ENCODE measurements at regions not wholly inside any gene's neighbourhood (a gene's known extent, or its start where the extent isn't known, plus 50 kb on each side); places are given as distances from the start of the nearest gene placed in this dataset.

GRCh38 chr10:6888434-6888833 is 308.4 kb upstream of the PRKCQ start:
- 78 to 86% methylated on average over 2 of the region's 2 CpGs for WGBS, 2 donors
- Histone ChIP-seq H3K4me1 (no peaks in the 10 kb centered on the region), H3K4me3 (no peak overlapping the region), H3K27ac (no peak overlapping the region), H3K27me3 (no peaks in the 10 kb centered on the region), H3K36me3 (no peaks in the 10 kb centered on the region), H3K9me3 (no peaks in the 10 kb centered on the region)
- DNase-seq, result no peak
- TF ChIP-seq, protein P1, sequence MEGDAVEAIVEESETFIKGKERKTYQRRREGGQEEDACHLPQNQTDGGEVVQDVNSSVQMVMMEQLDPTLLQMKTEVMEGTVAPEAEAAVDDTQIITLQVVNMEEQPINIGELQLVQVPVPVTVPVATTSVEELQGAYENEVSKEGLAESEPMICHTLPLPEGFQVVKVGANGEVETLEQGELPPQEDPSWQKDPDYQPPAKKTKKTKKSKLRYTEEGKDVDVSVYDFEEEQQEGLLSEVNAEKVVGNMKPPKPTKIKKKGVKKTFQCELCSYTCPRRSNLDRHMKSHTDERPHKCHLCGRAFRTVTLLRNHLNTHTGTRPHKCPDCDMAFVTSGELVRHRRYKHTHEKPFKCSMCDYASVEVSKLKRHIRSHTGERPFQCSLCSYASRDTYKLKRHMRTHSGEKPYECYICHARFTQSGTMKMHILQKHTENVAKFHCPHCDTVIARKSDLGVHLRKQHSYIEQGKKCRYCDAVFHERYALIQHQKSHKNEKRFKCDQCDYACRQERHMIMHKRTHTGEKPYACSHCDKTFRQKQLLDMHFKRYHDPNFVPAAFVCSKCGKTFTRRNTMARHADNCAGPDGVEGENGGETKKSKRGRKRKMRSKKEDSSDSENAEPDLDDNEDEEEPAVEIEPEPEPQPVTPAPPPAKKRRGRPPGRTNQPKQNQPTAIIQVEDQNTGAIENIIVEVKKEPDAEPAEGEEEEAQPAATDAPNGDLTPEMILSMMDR (IDR thresholded peaks at IDR 0.05), result no peak
- TF ChIP-seq POLR2A (IDR thresholded peaks at IDR 0.05), result no peak
- intact Hi-C loops (cut with DNase I), result no loop called here

- TF ChIP-seq, protein P1 (IDR thresholded peaks at IDR 0.05), result no peak
- TF ChIP-seq POLR2A (IDR thresholded peaks at IDR 0.05), result no peak
- Histone ChIP-seq H3K36me3 (no peaks in the 10 kb centered on the region), H3K4me1 (no peaks in the 10 kb centered on the region), H3K4me3 (no peak overlapping the region), H3K27ac (no peak overlapping the region), H3K9me3 (no peaks in the 10 kb centered on the region), H3K27me3 (peaks cover 0 to 7% (median 0%) of the 10 kb centered on the region in 4 donors)
- DNase-seq, result no peak
- 80 to 83% methylated on average over 2 of the region's 2 CpGs for WGBS, 2 donors
- intact Hi-C loops (cut with DNase I), result no loop called here
Observed at GRCh38 chr10:6885284-6885683, 305.2 kb upstream of the PRKCQ start.

- no peaks in the 10 kb centered on the region for H3K36me3 ChIP-seq
- H3K4me3 ChIP-seq, result no peak overlapping the region
- 29 to 88% methylated on average over 1 of the region's 1 CpG for WGBS, 2 donors
- no peak for TF ChIP-seq POLR2A (IDR thresholded peaks at IDR 0.05)
- TF ChIP-seq, protein P1 (IDR thresholded peaks at IDR 0.05), result no peak
- H3K27me3 ChIP-seq, result peaks cover 0 to 35% (median 0%) of the 10 kb centered on the region in 4 donors
- DNase-seq, result no peak
- H3K4me1 ChIP-seq, result peaks cover 0 to 9% (median 0%) of the 10 kb centered on the region in 3 donors
- intact Hi-C loops (cut with DNase I), result no loop called here
- no peaks in the 10 kb centered on the region for H3K9me3 ChIP-seq
- H3K27ac ChIP-seq, result no peak overlapping the region
Observed at GRCh38 chr10:6881987-6882386, 301.9 kb upstream of the PRKCQ start.

DNA sequence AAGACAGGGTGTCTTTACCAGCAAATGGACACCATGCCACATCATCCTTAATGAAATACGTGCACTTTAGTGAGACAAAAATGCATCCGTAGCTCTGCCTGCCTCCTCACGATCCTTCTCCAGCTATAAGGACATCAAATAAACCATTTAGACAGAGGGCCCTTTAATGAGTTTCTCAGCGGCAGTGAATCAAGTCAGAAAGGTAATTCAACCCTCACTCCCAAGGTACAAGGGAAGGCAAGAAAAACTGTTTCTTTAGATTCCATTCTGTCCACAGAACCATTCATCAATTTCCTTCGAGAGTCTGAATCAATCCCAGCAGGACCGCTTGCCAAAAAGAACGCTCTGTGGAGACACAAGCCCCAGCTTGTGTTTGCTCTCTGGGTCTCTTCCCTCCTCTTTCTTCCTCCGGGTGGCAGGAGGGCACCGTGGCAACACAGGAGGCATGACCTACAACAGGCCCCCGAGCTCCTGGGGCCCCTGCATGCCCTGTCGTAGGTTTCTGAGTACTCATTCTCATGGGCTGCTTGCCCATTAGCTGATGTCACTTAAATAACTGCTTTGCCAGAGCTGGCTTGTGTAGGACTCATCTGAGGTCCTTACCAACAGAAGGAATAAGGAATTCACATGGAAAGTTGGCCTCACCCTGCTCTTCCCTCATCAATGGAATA is 297.8 kb upstream of the PRKCQ start:
- DNase-seq, result no peak
- intact Hi-C loops (cut with DNase I), result no loop called here
- no peaks in the 10 kb centered on the region for H3K9me3 ChIP-seq
- H3K27me3 ChIP-seq, result peaks cover 0 to 53% (median 0%) of the 10 kb centered on the region in 4 donors
- 26 to 31% methylated on average over 11 of the region's 11 CpGs for WGBS, 2 donors
- TF ChIP-seq, protein P1 (IDR thresholded peaks at IDR 0.05), result no peak
- no peak for TF ChIP-seq POLR2A (IDR thresholded peaks at IDR 0.05)
- H3K4me1 ChIP-seq, result peaks cover 0 to 9% (median 0%) of the 10 kb centered on the region in 3 donors
- H3K4me3 ChIP-seq, result no peak overlapping the region
- H3K27ac ChIP-seq, result no peak overlapping the region
- no peaks in the 10 kb centered on the region for H3K36me3 ChIP-seq

GRCh38 chr10:6877336-6877721 is 297.3 kb upstream of the PRKCQ start:
- TF ChIP-seq POLR2A (IDR thresholded peaks at IDR 0.05), result no peak
- TF ChIP-seq, protein P1 (IDR thresholded peaks at IDR 0.05), result no peak
- H3K27ac ChIP-seq, result no peak overlapping the region
- peaks cover 0 to 9% (median 0%) of the 10 kb centered on the region in 3 donors for H3K4me1 ChIP-seq
- no peaks in the 10 kb centered on the region for H3K9me3 ChIP-seq
- WGBS, 2 donors, result 30 to 47% methylated on average over 10 to 12 of the region's 12 CpGs
- intact Hi-C loops (cut with DNase I), result no loop called here
- no peak overlapping the region for H3K4me3 ChIP-seq
- no peaks in the 10 kb centered on the region for H3K36me3 ChIP-seq
- no peak for DNase-seq
- H3K27me3 ChIP-seq, result peaks cover 0 to 53% (median 0%) of the 10 kb centered on the region in 4 donors

Measured in esophagus squamous epithelium (tissue), 5 donors.